SU-DHL-6 (cell line): ENCODE measurements at regions not wholly inside any gene's neighbourhood (a gene's known extent, or its start where the extent isn't known, plus 50 kb on each side); places are given as distances from the start of the nearest gene placed in this dataset.

Experiments
- H2AFZ ChIP-seq: fragments of 200-600 bp; sonication (generic); 2 replicates; pipeline ENCODE4 v1.6.1; 2014; ENCODE audit warnings: low read depth, mild to moderate bottlenecking, moderate library complexity, mixed read lengths, antibody characterized with exemption, low read length; ENCODE audit not compliant: severe bottlenecking
- H3F3A ChIP-seq: fragments of 200-600 bp; shearing (Covaris generic); 2 replicates; pipeline ENCODE4 v1.6.0; 2016; ENCODE audit warnings: antibody characterized with exemption, mild to moderate bottlenecking; ENCODE audit not compliant: insufficient read depth
- H3K27ac ChIP-seq: fragments of 200-600 bp; sonication (generic); 2 replicates; pipeline ENCODE4 v1.5.1; 2016; ENCODE audit warnings: low read depth, mild to moderate bottlenecking, low read length, moderate library complexity, mixed read lengths
- H3K27me3 ChIP-seq: fragments of 200-600 bp; sonication (generic), shearing (Covaris generic); 2 replicates; pipeline ENCODE4 v1.6.0; 2014; ENCODE audit warnings: mild to moderate bottlenecking, low read length
- H3K36me3 ChIP-seq: fragments of 200-600 bp; sonication (generic); 2 replicates; pipeline ENCODE4 v1.6.1; 2014; ENCODE audit warnings: mild to moderate bottlenecking, low read length, mixed read lengths
- H3K4me2 ChIP-seq: fragments of 300-600, 200-600 bp; shearing (Covaris generic), sonication (generic); 2 replicates; pipeline ENCODE4 v1.6.0; 2014; ENCODE audit warnings: low read length, low read depth, mild to moderate bottlenecking; ENCODE audit not compliant: poor library complexity, severe bottlenecking
- H3K4me3 ChIP-seq: fragments of 200-600 bp; sonication (generic); 2 replicates; pipeline ENCODE4 v1.5.1; 2014; ENCODE audit warnings: antibody characterized with exemption, low read length, mild to moderate bottlenecking, mixed read lengths; ENCODE audit not compliant: insufficient read depth, poor library complexity, severe bottlenecking
- H3K79me2 ChIP-seq: fragments of 200-600 bp; sonication (generic); 2 replicates; pipeline ENCODE4 v1.6.1; 2014; ENCODE audit warnings: mild to moderate bottlenecking, low read length, moderate library complexity; ENCODE audit not compliant: insufficient read depth
- H3K9ac ChIP-seq: fragments of 200-600 bp; sonication (generic); 2 replicates; pipeline ENCODE4 v1.7.0; 2014; ENCODE audit warnings: mild to moderate bottlenecking, low read length
- H3K9me2 ChIP-seq: fragments of 200-600 bp; sonication (generic); replicated peaks from 2 replicates; pipeline ENCODE4 v1.6.1; 2014; ENCODE audit warnings: low read length; ENCODE audit not compliant: insufficient read depth
- H3K9me3 ChIP-seq: fragments of 200-600 bp; sonication (generic); 2 replicates; pipeline ENCODE4 v1.6.1; 2014; ENCODE audit warnings: low read length, mixed read lengths; ENCODE audit not compliant: insufficient read depth
- H4K20me1 ChIP-seq: fragments of 200-600 bp; sonication (generic); 2 replicates; pipeline ENCODE4 v1.6.1; 2014; ENCODE audit warnings: low read depth, mild to moderate bottlenecking, antibody characterized with exemption, low read length, moderate library complexity, mixed read lengths
- EZH2phosphoT487 ChIP-seq: fragments of 200-600 bp; sonication (generic), shearing (Covaris generic); conservative IDR thresholded peaks from 2 replicates; pipeline ENCODE4 v1.6.1; 2018; ENCODE audit warnings: mild to moderate bottlenecking, antibody characterized with exemption, low read length, moderate library complexity, mixed read lengths
- TF ChIP-seq, protein P1 (sequence below): fragments of 200-600 bp; sonication (generic); IDR thresholded peaks from one replicate; pipeline ENCODE4 v1.5.1; 2017; ENCODE audit warnings: antibody characterized with exemption, mild to moderate bottlenecking, low read length, moderate library complexity; ENCODE audit not compliant: insufficient read depth, poor library complexity, severe bottlenecking

DNA sequence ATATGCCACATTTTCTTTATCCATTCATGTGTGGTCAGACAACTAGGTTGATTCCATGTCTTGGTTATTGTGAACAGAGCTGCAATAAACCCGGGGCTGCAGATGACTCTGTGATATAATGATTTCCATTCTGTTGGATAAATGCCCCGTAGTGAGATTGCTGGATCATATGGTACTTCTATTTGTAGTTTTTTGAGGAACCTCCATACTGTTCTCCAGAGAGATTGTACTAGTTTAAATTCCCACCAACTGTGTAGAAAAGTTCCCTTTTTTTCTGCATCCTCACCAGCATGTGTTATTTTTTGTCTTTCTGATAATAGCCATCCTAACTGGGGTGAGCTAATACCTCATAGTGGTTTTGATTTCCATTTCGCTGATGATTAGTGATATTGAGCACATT lies 62.2 kb upstream of the MAP3K4 start:
- Histone ChIP-seq H3K4me2 (no peak overlapping the region), H3F3A (no peaks in the 10 kb centered on the region)

DNA sequence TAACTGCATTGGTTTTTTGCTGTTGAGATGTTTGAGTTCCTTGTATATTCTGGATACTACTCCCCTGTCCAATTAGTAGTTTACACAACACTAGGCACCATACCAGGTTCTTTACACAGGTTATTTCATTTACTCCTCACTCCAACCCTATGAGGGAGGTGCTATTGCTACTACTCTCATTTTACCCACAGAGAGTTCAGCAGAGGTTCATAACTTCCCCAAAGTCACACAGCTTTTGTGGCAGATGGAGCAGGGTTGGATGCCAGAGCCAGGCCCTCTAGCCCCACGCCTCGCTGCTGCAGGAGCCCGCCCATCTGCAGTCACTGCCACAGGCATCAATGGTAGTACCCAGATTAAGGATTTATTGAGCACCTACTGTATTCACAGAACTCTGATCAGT lies 61.7 kb upstream of the MAP3K4 start:
- H3K27ac ChIP-seq: no peak overlapping the region
- no peak overlapping the region for H3K4me2 ChIP-seq
- H3K79me2 ChIP-seq: no peaks in the 10 kb centered on the region
- TF ChIP-seq, protein P1, sequence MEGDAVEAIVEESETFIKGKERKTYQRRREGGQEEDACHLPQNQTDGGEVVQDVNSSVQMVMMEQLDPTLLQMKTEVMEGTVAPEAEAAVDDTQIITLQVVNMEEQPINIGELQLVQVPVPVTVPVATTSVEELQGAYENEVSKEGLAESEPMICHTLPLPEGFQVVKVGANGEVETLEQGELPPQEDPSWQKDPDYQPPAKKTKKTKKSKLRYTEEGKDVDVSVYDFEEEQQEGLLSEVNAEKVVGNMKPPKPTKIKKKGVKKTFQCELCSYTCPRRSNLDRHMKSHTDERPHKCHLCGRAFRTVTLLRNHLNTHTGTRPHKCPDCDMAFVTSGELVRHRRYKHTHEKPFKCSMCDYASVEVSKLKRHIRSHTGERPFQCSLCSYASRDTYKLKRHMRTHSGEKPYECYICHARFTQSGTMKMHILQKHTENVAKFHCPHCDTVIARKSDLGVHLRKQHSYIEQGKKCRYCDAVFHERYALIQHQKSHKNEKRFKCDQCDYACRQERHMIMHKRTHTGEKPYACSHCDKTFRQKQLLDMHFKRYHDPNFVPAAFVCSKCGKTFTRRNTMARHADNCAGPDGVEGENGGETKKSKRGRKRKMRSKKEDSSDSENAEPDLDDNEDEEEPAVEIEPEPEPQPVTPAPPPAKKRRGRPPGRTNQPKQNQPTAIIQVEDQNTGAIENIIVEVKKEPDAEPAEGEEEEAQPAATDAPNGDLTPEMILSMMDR: no peak
- TF ChIP-seq EZH2phosphoT487: no peak
- no peak overlapping the region for H2AFZ ChIP-seq
- H3K9me3 ChIP-seq: no peaks in the 10 kb centered on the region
- no peak overlapping the region for H3K4me3 ChIP-seq
- no peaks in the 10 kb centered on the region for H3F3A ChIP-seq
- no peaks in the 10 kb centered on the region for H3K36me3 ChIP-seq
- no peaks in the 10 kb centered on the region for H3K27me3 ChIP-seq
- H4K20me1 ChIP-seq: no peaks in the 10 kb centered on the region
- no peak overlapping the region for H3K9ac ChIP-seq
- no peaks in the 10 kb centered on the region for H3K9me2 ChIP-seq

More for the DNA sequence above, 62.2 kb upstream of the MAP3K4 start:
- Histone ChIP-seq H3K79me2 (no peaks in the 10 kb centered on the region), H3K27ac (no peak overlapping the region), H3K36me3 (no peaks in the 10 kb centered on the region), H3K27me3 (no peaks in the 10 kb centered on the region), H3K9me2 (no peaks in the 10 kb centered on the region), H3K4me3 (no peak overlapping the region), H4K20me1 (no peaks in the 10 kb centered on the region), H3K9me3 (no peaks in the 10 kb centered on the region), H3K9ac (no peak overlapping the region), H2AFZ (no peak overlapping the region)
- no peak for TF ChIP-seq EZH2phosphoT487
- TF ChIP-seq, protein P1: no peak

DNA sequence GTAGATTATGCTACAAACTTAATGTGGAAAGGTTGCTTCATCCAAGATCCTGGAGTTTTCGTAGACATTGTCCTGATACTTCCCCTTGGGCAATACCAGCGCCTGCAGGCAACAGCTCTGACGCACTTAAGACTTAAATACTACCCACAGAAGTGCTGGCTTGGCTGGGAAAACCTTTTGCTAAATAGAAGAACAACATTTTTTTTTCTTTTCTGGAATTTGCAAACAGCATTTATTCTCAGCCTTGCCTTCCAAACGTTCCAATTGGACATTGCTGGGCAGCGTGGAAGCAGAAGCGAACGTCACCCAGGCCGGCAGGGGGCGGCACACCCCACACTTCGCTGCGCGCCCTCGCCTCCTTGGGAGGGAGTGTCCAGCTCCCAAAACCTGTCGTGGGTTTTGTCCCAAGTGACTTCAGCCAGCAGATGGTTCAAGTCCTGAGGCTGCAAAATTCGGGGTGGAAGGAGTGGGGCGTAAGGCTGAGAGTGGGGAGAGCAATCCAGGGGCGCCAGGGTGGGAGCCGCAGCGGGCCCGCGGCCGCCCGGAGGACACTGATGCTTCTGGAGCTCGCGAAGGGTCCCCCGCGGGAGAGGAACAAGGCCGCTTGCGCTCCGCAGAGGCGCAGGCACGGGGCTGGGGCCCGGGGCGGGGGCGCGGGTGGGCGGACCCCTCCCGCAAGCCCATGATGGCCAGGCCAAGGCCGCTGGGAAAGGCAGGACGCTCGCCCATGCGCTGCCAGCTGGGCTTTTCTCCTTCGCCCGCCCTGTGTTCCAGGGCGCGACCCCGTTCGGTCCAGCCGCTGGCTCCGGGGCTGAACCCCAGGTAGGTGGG lies 60.8 kb upstream of the MAP3K4 start:
- Histone ChIP-seq H2AFZ (no peak overlapping the region), H3K9ac (no peak overlapping the region)

More for the DNA sequence above, 60.8 kb upstream of the MAP3K4 start:
- Histone ChIP-seq H3K9me3 (no peaks in the 10 kb centered on the region), H3K9me2 (no peaks in the 10 kb centered on the region), H3F3A (no peaks in the 10 kb centered on the region), H3K4me3 (no peak overlapping the region), H3K27ac (no peak overlapping the region), H3K36me3 (no peaks in the 10 kb centered on the region), H4K20me1 (no peaks in the 10 kb centered on the region), H3K27me3 (no peaks in the 10 kb centered on the region), H3K4me2 (no peak overlapping the region), H3K79me2 (no peaks in the 10 kb centered on the region)
- TF ChIP-seq, protein P1: peak; percentile 38
- TF ChIP-seq EZH2phosphoT487: no peak
